ENCODE measurements at regions not wholly inside any gene's neighbourhood (a gene's known extent, or its start where the extent isn't known, plus 50 kb on each side); places are given as distances from the start of the nearest gene placed in this dataset.

GRCh38 chr22:47457021-47457420 lies 694.6 kb downstream of the TBC1D22A start:
- ChIA-PET CTCF (no interaction called here), POLR2A (no interaction called here)
- no peak for TF ChIP-seq CTCF (IDR thresholded peaks at IDR 0.05; ENCODE audit: insufficient read depth, low read depth, low read length)
- no peak overlapping the region for H3K4me3 ChIP-seq (ENCODE audit: low read depth, low read length)
- H3K36me3 ChIP-seq (ENCODE audit: control insufficient read depth, insufficient read depth, low read length), result no peaks in the 10 kb centered on the region
- H3K27me3 ChIP-seq (ENCODE audit: control insufficient read depth, insufficient read depth, low read length), result no peaks in the 10 kb centered on the region
- no peak for DNase-seq (ENCODE audit: low read depth)

GRCh38 chr22:47456031-47456430 lies 693.6 kb downstream of the TBC1D22A start:
- TF ChIP-seq CTCF (IDR thresholded peaks at IDR 0.05; ENCODE audit: insufficient read depth, low read depth, low read length), result no peak
- H3K4me3 ChIP-seq (ENCODE audit: low read depth, low read length), result no peak overlapping the region
- POLR2A ChIA-PET, result no interaction called here
- no peak for DNase-seq (ENCODE audit: low read depth)
- CTCF ChIA-PET, result no interaction called here
- H3K27me3 ChIP-seq (ENCODE audit: control insufficient read depth, insufficient read depth, low read length), result no peaks in the 10 kb centered on the region
- no peaks in the 10 kb centered on the region for H3K36me3 ChIP-seq (ENCODE audit: control insufficient read depth, insufficient read depth, low read length)

GRCh38 chr22:47453049-47453448 lies 690.6 kb downstream of the TBC1D22A start:
- H3K4me3 ChIP-seq (ENCODE audit: low read depth, low read length), result no peak overlapping the region
- DNase-seq (ENCODE audit: low read depth), result no peak
- no peaks in the 10 kb centered on the region for H3K36me3 ChIP-seq (ENCODE audit: control insufficient read depth, insufficient read depth, low read length)
- no peaks in the 10 kb centered on the region for H3K27me3 ChIP-seq (ENCODE audit: control insufficient read depth, insufficient read depth, low read length)
- ChIA-PET CTCF (no interaction called here), POLR2A (no interaction called here)
- TF ChIP-seq CTCF (IDR thresholded peaks at IDR 0.05; ENCODE audit: insufficient read depth, low read depth, low read length), result no peak

GRCh38 chr22:47452184-47452583 lies 689.7 kb downstream of the TBC1D22A start:
- no peaks in the 10 kb centered on the region for H3K36me3 ChIP-seq (ENCODE audit: control insufficient read depth, insufficient read depth, low read length)
- CTCF ChIA-PET, result no interaction called here
- no peak for TF ChIP-seq CTCF (IDR thresholded peaks at IDR 0.05; ENCODE audit: insufficient read depth, low read depth, low read length)
- DNase-seq (ENCODE audit: low read depth), result no peak
- POLR2A ChIA-PET, result no interaction called here
- no peak overlapping the region for H3K4me3 ChIP-seq (ENCODE audit: low read depth, low read length)
- H3K27me3 ChIP-seq (ENCODE audit: control insufficient read depth, insufficient read depth, low read length), result no peaks in the 10 kb centered on the region

GRCh38 chr22:47450876-47451475 lies 688.5 kb downstream of the TBC1D22A start:
- POLR2A ChIA-PET, result no interaction called here
- CTCF ChIA-PET, result no interaction called here
- no peak for TF ChIP-seq CTCF (IDR thresholded peaks at IDR 0.05; ENCODE audit: insufficient read depth, low read depth, low read length)
- no peaks in the 10 kb centered on the region for H3K36me3 ChIP-seq (ENCODE audit: control insufficient read depth, insufficient read depth, low read length)
- no peaks in the 10 kb centered on the region for H3K27me3 ChIP-seq (ENCODE audit: control insufficient read depth, insufficient read depth, low read length)
- no peak for DNase-seq (ENCODE audit: low read depth)
- H3K4me3 ChIP-seq (ENCODE audit: low read depth, low read length), result no peak overlapping the region

Data from BJ (cell line).